Endothelial cell of umbilical vein (primary cell): ENCODE measurements at regions not wholly inside any gene's neighbourhood (a gene's known extent, or its start where the extent isn't known, plus 50 kb on each side); places are given as distances from the start of the nearest gene placed in this dataset.

Experiments
- BruUV-seq: library from RNA; stranded (reverse); fragments of 400-500 nt; replicated peaks from 2 replicates; lab custom pipeline; 2021; lab: Mats Ljungman, UMichigan
- CTCF ChIA-PET: fragments of 300-600, 350-600 bp; sonication (Branson Sonifier 250); formaldehyde crosslinking; loops from one replicate; lab custom pipeline; 2021; ENCODE audit warnings: antibody characterized with exemption, inconsistent platforms; lab: Charles Lee
- POLR2A ChIA-PET: fragments of 300-600, 350-600 bp; sonication (Branson Sonifier 250); formaldehyde crosslinking; loops from one replicate; lab custom pipeline; 2021; ENCODE audit warnings: antibody characterized with exemption, inconsistent platforms; lab: Charles Lee
- DNase-seq: peaks from one replicate; pipeline ENCODE4 v3.0.0-alpha.2; 2011; ENCODE audit warnings: low read depth, low spot score
- FAIRE-seq: peaks from 2 replicates; lab custom pipeline; 2011; peaks lifted over from hg19 to GRCh38; lab: Jason Lieb, UNC
- H2AFZ ChIP-seq: 2 replicates; pipeline ENCODE4 v1.6.0; 2012; ENCODE audit warnings: low read depth, low read length, control low read depth, inconsistent platforms
- H3K27ac ChIP-seq: 2 replicates; pipeline ENCODE4 v1.5.1; 2011; ENCODE audit warnings: low read depth, mild to moderate bottlenecking, control low read depth, low read length, moderate library complexity; ENCODE audit not compliant: insufficient read depth
- H3K27me3 ChIP-seq, 2 experiments: 2 replicates each; pipeline versions ENCODE4 v1.6.0 to v1.6.1; 2011; ENCODE audit warnings: low read length in 2 of 2, mixed read lengths in 1 of 2; ENCODE audit not compliant: control insufficient read depth in 2 of 2, insufficient read depth in 2 of 2
- H3K36me3 ChIP-seq, 2 experiments: 2 replicates in 1 of 2; 3 replicates in 1 of 2; pipeline ENCODE4 v1.5.1; 2011; ENCODE audit warnings: low read length in 2 of 2, mild to moderate bottlenecking in 1 of 2, moderate library complexity in 1 of 2; ENCODE audit not compliant: control insufficient read depth in 2 of 2, insufficient read depth in 2 of 2; ENCODE audit errors: extremely low read depth in 1 of 2
- H3K4me1 ChIP-seq: 3 replicates; pipeline ENCODE4 v1.5.1; 2011; ENCODE audit warnings: mild to moderate bottlenecking, low read length; ENCODE audit not compliant: control insufficient read depth, insufficient read depth; ENCODE audit errors: extremely low read depth
- H3K4me2 ChIP-seq: 2 replicates; pipeline ENCODE4 v1.6.1; 2011; ENCODE audit warnings: low read length, control low read depth, mixed read lengths; ENCODE audit not compliant: insufficient read depth
- H3K4me3 ChIP-seq, 3 experiments: fragments of 200-600 bp in 1 of 3; sonication (generic), shearing (Covaris generic) in 1 of 3; replicated peaks in 1 of 3; 2 replicates each; pipeline ENCODE4 v1.5.1; 2011 to 2016; ENCODE audit warnings: control low read depth in 3 of 3, low read length in 3 of 3, mild to moderate bottlenecking in 2 of 3, inconsistent platforms in 1 of 3, low read depth in 1 of 3, moderate library complexity in 1 of 3; ENCODE audit not compliant: insufficient read depth in 1 of 3
- H3K79me2 ChIP-seq: 2 replicates; pipeline ENCODE4 v1.6.0; 2012; ENCODE audit warnings: low read length, inconsistent platforms; ENCODE audit not compliant: control insufficient read depth, insufficient read depth
- H3K9ac ChIP-seq: replicated peaks from 2 replicates; pipeline ENCODE3; 2011; ENCODE audit warnings: low read length, control low read depth; ENCODE audit not compliant: insufficient read depth; ENCODE audit errors: extremely low read depth
- H3K9me1 ChIP-seq: replicated peaks from 3 replicates; pipeline ENCODE4 v1.6.0; 2011; ENCODE audit warnings: mild to moderate bottlenecking, low read length; ENCODE audit not compliant: control insufficient read depth, insufficient read depth; ENCODE audit errors: extremely low read depth
- H3K9me3 ChIP-seq: replicated peaks from 2 replicates; pipeline ENCODE4 v1.5.1; 2012; ENCODE audit warnings: low read length, inconsistent platforms; ENCODE audit not compliant: control insufficient read depth, insufficient read depth
- H4K20me1 ChIP-seq: replicated peaks from 2 replicates; pipeline ENCODE3; 2011; ENCODE audit warnings: mild to moderate bottlenecking, low read length; ENCODE audit not compliant: control insufficient read depth, insufficient read depth; ENCODE audit errors: extremely low read depth
- EZH2 ChIP-seq: IDR thresholded peaks from 2 replicates; pipeline ENCODE4 v1.6.1; 2012; ENCODE audit warnings: borderline replicate concordance, low read depth, mild to moderate bottlenecking, moderate library complexity, low read length, inconsistent platforms; ENCODE audit not compliant: severe bottlenecking
- FOS ChIP-seq: IDR thresholded peaks from 2 replicates; pipeline ENCODE4 v1.6.1; 2011; ENCODE audit warnings: mild to moderate bottlenecking, low read length, moderate library complexity, borderline replicate concordance; ENCODE audit not compliant: insufficient read depth
- GATA2 ChIP-seq: IDR thresholded peaks from 2 replicates; pipeline ENCODE4 v1.7.0; 2011; ENCODE audit warnings: low read depth, mild to moderate bottlenecking, moderate library complexity, mixed read lengths, low read length; ENCODE audit not compliant: insufficient read length, insufficient read depth
- JUN ChIP-seq: IDR thresholded peaks from 2 replicates; pipeline ENCODE4 v1.6.1; 2011; ENCODE audit warnings: borderline replicate concordance, low read depth; ENCODE audit not compliant: insufficient read length, insufficient read depth
- MYC ChIP-seq: IDR thresholded peaks from one replicate; pipeline ENCODE4 v1.6.1; 2011; ENCODE audit warnings: mild to moderate bottlenecking, low read depth, low read length
- POLR2A ChIP-seq: IDR thresholded peaks from 2 replicates; pipeline ENCODE4 v1.6.1; 2012; ENCODE audit warnings: low read depth, mild to moderate bottlenecking, control low read depth, low read length
- POLR2AphosphoS5 ChIP-seq: IDR thresholded peaks from 2 replicates; pipeline ENCODE4 v1.6.1; 2012; ENCODE audit warnings: low read depth, mild to moderate bottlenecking, control low read depth, low read length, moderate library complexity; ENCODE audit not compliant: insufficient read depth
- dilution Hi-C: fragments of 300-500 bp; cut with MboI; formaldehyde crosslinking; loops from one replicate; pipeline ENCODE4 v1.15.0; 2019; ENCODE audit warnings: low sequenced_read_pairs; ENCODE audit not compliant: extremely low pct_ligation_motif_present
- intact Hi-C: fragments of 100-400 bp; cut with micrococcal nuclease; formaldehyde crosslinking; loops from one replicate; pipeline ENCODE4 v1.10.0; 2022
- TF ChIP-seq, protein P1 (sequence below): IDR thresholded peaks from 2 replicates; pipeline ENCODE4 v1.6.1; 2011; ENCODE audit not compliant: insufficient read depth, insufficient read length
- TF ChIP-seq, protein P2 (sequence below), 2 donors: IDR thresholded peaks; 1 replicate in 1 of 2; 2 replicates in 1 of 2; pipeline ENCODE4 v1.5.1; 2011; ENCODE audit warnings: low read length in 2 of 2, mild to moderate bottlenecking in 2 of 2, moderate library complexity in 2 of 2, control low read depth in 1 of 2, inconsistent platforms in 1 of 2, low read depth in 1 of 2; ENCODE audit not compliant: insufficient read depth in 1 of 2; ENCODE audit errors: extremely low read depth in 1 of 2

DNA sequence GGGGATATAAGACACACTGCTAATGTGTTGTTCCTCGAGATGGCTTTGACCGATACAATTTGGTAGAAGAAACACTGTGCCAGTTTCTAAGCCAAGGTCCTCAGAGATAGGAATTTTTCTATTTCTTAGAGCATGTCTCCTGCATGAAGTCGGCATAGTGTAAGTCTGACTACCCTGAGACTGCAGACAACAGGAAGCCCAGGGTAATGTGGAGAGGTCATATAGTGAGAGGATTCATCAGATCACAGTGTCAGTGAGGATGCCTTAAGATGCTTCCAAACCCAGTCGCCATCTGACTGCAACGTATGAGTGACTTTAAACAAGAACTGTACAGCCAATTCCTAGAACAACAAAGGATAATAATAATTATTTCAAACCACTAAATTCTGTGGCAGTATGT is 818.3 kb upstream of the GYPC start:
- no peak for DNase-seq
- Histone ChIP-seq H3K4me1 (no peaks in the 10 kb centered on the region), H3K27ac (no peak overlapping the region), H2AFZ (no peak overlapping the region), H3K36me3 (no peaks in the 10 kb centered on the region), H3K4me3 (no peak overlapping the region), H3K9ac (no peak overlapping the region), H3K4me2 (no peak overlapping the region), H3K9me3 (peaks cover 5% of the 10 kb centered on the region), H4K20me1 (no peaks in the 10 kb centered on the region), H3K79me2 (no peaks in the 10 kb centered on the region), H3K27me3 (no peaks in the 10 kb centered on the region), H3K9me1 (no peaks in the 10 kb centered on the region)
- intact Hi-C loops (no loop called here), dilution Hi-C loops (no loop called here)
- CTCF ChIA-PET: no interaction called here
- no TSS peak for BruUV-seq
- TF ChIP-seq GATA2: no peak
- no peak for TF ChIP-seq POLR2AphosphoS5
- TF ChIP-seq EZH2: no peak
- TF ChIP-seq POLR2A: no peak
- TF ChIP-seq JUN: no peak
- TF ChIP-seq, protein P1, sequence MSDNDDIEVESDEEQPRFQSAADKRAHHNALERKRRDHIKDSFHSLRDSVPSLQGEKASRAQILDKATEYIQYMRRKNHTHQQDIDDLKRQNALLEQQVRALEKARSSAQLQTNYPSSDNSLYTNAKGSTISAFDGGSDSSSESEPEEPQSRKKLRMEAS: no peak
- TF ChIP-seq, protein P2, sequence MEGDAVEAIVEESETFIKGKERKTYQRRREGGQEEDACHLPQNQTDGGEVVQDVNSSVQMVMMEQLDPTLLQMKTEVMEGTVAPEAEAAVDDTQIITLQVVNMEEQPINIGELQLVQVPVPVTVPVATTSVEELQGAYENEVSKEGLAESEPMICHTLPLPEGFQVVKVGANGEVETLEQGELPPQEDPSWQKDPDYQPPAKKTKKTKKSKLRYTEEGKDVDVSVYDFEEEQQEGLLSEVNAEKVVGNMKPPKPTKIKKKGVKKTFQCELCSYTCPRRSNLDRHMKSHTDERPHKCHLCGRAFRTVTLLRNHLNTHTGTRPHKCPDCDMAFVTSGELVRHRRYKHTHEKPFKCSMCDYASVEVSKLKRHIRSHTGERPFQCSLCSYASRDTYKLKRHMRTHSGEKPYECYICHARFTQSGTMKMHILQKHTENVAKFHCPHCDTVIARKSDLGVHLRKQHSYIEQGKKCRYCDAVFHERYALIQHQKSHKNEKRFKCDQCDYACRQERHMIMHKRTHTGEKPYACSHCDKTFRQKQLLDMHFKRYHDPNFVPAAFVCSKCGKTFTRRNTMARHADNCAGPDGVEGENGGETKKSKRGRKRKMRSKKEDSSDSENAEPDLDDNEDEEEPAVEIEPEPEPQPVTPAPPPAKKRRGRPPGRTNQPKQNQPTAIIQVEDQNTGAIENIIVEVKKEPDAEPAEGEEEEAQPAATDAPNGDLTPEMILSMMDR (IDR thresholded peaks at IDR 0.05; ENCODE audit: extremely low read depth in 1 of 2, insufficient read depth in 1 of 2, low read depth in 1 of 2, low read length in 2 of 2): no peak
- no peak for TF ChIP-seq FOS
- no peak for TF ChIP-seq MYC
- POLR2A ChIA-PET: no interaction called here
- FAIRE-seq: no peak
